ENCODE measurements at regions not wholly inside any gene's neighbourhood (a gene's known extent, or its start where the extent isn't known, plus 50 kb on each side); places are given as distances from the start of the nearest gene placed in this dataset.

DNA sequence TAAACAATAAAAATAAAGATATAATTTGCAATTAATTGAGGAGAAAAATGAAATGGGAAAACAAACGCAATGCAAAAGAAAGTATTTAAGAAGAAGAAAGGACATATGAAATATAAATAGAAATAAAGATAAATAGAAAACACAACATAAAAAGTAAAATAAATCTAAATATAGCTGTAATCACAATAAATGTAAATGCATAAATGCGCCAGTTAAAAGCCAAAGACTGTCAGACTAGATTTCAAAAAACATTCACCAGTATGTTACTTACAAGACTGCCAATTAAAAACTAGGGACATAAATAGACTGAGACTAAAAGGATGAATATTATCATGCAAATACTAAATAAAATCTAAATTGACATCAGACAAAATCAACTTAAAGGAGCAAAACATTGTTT is 102.4 kb downstream of the KDR start:
- in situ Hi-C loops (cut with HindIII; ENCODE audit: low pct_unique_long_range_greater_than_20kb, low sequenced_read_pairs) = no loop called here
- H3K4me1 ChIP-seq (ENCODE audit: control insufficient read depth, insufficient read depth, low read length) = no peaks in the 10 kb centered on the region
- no TSS peak for BruUV-seq (replicated peaks)
- no peak overlapping the region for H3K27ac ChIP-seq (ENCODE audit: low read length)
- POLR2A ChIA-PET = no interaction called here
- no peaks in the 10 kb centered on the region for H3K9me3 ChIP-seq (ENCODE audit: control insufficient read depth, insufficient read depth, low read depth, low read length)
- intact Hi-C loops (cut with micrococcal nuclease; ENCODE audit: unreplicated experiment) = no loop called here
- no peaks in the 10 kb centered on the region for H3K27me3 ChIP-seq (ENCODE audit: control insufficient read depth, insufficient read depth, low read length)
- H3K36me3 ChIP-seq (ENCODE audit: control insufficient read depth, insufficient read depth, low read length) = no peaks in the 10 kb centered on the region
- ATAC-seq (no peak), DNase-seq (ENCODE audit: low read depth, low spot score) (no peak)
- TF ChIP-seq TCF7L2 (IDR thresholded peaks at IDR 0.05; ENCODE audit: low read depth, low read length) (no peak), SIN3A (IDR thresholded peaks at IDR 0.05; ENCODE audit: borderline replicate concordance, insufficient read depth, low read depth, low read length) (no peak), POLR2AphosphoS5 (IDR thresholded peaks at IDR 0.05; ENCODE audit: low read depth, low read length) (no peak)
- TF ChIP-seq, protein P1, sequence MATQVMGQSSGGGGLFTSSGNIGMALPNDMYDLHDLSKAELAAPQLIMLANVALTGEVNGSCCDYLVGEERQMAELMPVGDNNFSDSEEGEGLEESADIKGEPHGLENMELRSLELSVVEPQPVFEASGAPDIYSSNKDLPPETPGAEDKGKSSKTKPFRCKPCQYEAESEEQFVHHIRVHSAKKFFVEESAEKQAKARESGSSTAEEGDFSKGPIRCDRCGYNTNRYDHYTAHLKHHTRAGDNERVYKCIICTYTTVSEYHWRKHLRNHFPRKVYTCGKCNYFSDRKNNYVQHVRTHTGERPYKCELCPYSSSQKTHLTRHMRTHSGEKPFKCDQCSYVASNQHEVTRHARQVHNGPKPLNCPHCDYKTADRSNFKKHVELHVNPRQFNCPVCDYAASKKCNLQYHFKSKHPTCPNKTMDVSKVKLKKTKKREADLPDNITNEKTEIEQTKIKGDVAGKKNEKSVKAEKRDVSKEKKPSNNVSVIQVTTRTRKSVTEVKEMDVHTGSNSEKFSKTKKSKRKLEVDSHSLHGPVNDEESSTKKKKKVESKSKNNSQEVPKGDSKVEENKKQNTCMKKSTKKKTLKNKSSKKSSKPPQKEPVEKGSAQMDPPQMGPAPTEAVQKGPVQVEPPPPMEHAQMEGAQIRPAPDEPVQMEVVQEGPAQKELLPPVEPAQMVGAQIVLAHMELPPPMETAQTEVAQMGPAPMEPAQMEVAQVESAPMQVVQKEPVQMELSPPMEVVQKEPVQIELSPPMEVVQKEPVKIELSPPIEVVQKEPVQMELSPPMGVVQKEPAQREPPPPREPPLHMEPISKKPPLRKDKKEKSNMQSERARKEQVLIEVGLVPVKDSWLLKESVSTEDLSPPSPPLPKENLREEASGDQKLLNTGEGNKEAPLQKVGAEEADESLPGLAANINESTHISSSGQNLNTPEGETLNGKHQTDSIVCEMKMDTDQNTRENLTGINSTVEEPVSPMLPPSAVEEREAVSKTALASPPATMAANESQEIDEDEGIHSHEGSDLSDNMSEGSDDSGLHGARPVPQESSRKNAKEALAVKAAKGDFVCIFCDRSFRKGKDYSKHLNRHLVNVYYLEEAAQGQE (IDR thresholded peaks at IDR 0.05; ENCODE audit: insufficient read depth in 1 of 2, low read depth in 2 of 2, low read length in 1 of 2) = no peak
- TF ChIP-seq, protein P2, sequence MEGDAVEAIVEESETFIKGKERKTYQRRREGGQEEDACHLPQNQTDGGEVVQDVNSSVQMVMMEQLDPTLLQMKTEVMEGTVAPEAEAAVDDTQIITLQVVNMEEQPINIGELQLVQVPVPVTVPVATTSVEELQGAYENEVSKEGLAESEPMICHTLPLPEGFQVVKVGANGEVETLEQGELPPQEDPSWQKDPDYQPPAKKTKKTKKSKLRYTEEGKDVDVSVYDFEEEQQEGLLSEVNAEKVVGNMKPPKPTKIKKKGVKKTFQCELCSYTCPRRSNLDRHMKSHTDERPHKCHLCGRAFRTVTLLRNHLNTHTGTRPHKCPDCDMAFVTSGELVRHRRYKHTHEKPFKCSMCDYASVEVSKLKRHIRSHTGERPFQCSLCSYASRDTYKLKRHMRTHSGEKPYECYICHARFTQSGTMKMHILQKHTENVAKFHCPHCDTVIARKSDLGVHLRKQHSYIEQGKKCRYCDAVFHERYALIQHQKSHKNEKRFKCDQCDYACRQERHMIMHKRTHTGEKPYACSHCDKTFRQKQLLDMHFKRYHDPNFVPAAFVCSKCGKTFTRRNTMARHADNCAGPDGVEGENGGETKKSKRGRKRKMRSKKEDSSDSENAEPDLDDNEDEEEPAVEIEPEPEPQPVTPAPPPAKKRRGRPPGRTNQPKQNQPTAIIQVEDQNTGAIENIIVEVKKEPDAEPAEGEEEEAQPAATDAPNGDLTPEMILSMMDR (IDR thresholded peaks at IDR 0.05) = no peak
- CTCF ChIA-PET = no interaction called here
- H3K4me3 ChIP-seq (ENCODE audit: low read depth in 2 of 2, low read length in 2 of 2) = no peak overlapping the region

DNA sequence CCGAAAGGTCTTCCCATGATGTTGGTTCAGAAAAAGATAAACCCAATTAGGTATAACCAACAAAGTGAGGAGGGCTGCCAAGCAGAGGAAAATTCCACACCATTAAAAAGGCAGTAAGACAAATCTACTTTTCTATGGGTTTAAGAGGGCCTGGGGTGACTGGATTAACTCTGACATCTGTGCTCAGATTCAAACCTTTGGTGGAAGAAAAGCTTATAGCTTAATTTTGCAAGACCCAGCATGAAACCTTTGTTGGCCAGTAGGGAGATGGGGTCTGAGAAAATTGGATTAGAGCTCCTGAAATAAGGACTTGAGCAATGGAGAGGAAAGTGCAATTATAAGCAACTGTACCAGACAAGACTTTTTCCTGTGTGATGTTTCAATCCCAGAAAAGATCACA is 104.2 kb downstream of the KDR start:
- no peaks in the 10 kb centered on the region for H3K36me3 ChIP-seq (ENCODE audit: control insufficient read depth, insufficient read depth, low read length)
- TF ChIP-seq, protein P1 (IDR thresholded peaks at IDR 0.05; ENCODE audit: insufficient read depth in 1 of 2, low read depth in 2 of 2, low read length in 1 of 2) = no peak
- TF ChIP-seq POLR2AphosphoS5 (IDR thresholded peaks at IDR 0.05; ENCODE audit: low read depth, low read length) (no peak), TCF7L2 (IDR thresholded peaks at IDR 0.05; ENCODE audit: low read depth, low read length) (no peak), SIN3A (IDR thresholded peaks at IDR 0.05; ENCODE audit: borderline replicate concordance, insufficient read depth, low read depth, low read length) (no peak)
- TF ChIP-seq, protein P2 (IDR thresholded peaks at IDR 0.05) = no peak
- POLR2A ChIA-PET = no interaction called here
- in situ Hi-C loops (cut with HindIII; ENCODE audit: low pct_unique_long_range_greater_than_20kb, low sequenced_read_pairs) = no loop called here
- CTCF ChIA-PET = no interaction called here
- DNase-seq (ENCODE audit: low read depth, low spot score) (no peak), ATAC-seq (no peak)
- no peaks in the 10 kb centered on the region for H3K9me3 ChIP-seq (ENCODE audit: control insufficient read depth, insufficient read depth, low read depth, low read length)
- H3K27ac ChIP-seq (ENCODE audit: low read length) = no peak overlapping the region
- intact Hi-C loops (cut with micrococcal nuclease; ENCODE audit: unreplicated experiment) = no loop called here
- BruUV-seq (replicated peaks) = no TSS peak
- H3K4me1 ChIP-seq (ENCODE audit: control insufficient read depth, insufficient read depth, low read length) = no peaks in the 10 kb centered on the region
- no peaks in the 10 kb centered on the region for H3K27me3 ChIP-seq (ENCODE audit: control insufficient read depth, insufficient read depth, low read length)
- H3K4me3 ChIP-seq (ENCODE audit: low read depth in 2 of 2, low read length in 2 of 2) = no peak overlapping the region

Measured in Panc1 (cell line).